Mesodermal cell (in vitro differentiated cells): ENCODE measurements at regions not wholly inside any gene's neighbourhood (a gene's known extent, or its start where the extent isn't known, plus 50 kb on each side); places are given as distances from the start of the nearest gene placed in this dataset.

ENCODE experiments used
- H3K27ac ChIP-seq: 2 replicates; pipeline ENCODE4 v1.7.0; 2013; ENCODE audit warnings: mild to moderate bottlenecking, low read depth, low read length, moderate library complexity; ENCODE audit not compliant: severe bottlenecking
- H3K36me3 ChIP-seq: 2 replicates; pipeline ENCODE4 v1.7.1; 2013; ENCODE audit warnings: mild to moderate bottlenecking, low read length, moderate library complexity; ENCODE audit not compliant: control insufficient read depth, insufficient read depth
- H3K4me1 ChIP-seq: one replicate; pipeline ENCODE4 v1.7.1; 2013; ENCODE audit warnings: mild to moderate bottlenecking, low read length; ENCODE audit not compliant: insufficient read depth, control insufficient read depth, poor library complexity, severe bottlenecking
- H3K4me3 ChIP-seq: 2 replicates; pipeline ENCODE4 v1.7.0; 2013; ENCODE audit warnings: low read length, control low read depth, mild to moderate bottlenecking; ENCODE audit not compliant: insufficient read depth, poor library complexity, severe bottlenecking; ENCODE audit errors: extremely low read depth
- H3K9me3 ChIP-seq: 2 replicates; pipeline ENCODE4 v1.7.1; 2013; ENCODE audit warnings: mild to moderate bottlenecking, low read length, moderate library complexity; ENCODE audit not compliant: control insufficient read depth
- WGBS, 2 experiments: methylation state at CpG; one replicate each; pipeline ENCODE4 v1.1.5; 2013; ENCODE audit warnings: missing lambda C conversion rate in 2 of 2; ENCODE audit not compliant: insufficient coverage in 2 of 2; 5-methylcytosine and 5-hydroxymethylcytosine counted together

- Histone ChIP-seq H3K4me3 (no peak overlapping the region), H3K4me1 (no peaks in the 10 kb centered on the region), H3K9me3 (peaks cover 4% of the 10 kb centered on the region), H3K27ac (no peak overlapping the region), H3K36me3 (no peaks in the 10 kb centered on the region)
- WGBS, 2 experiments: no CpG with 5 or more reads among the region's 4 CpGs
These were observed 972.6 kb downstream of the KCNMA1 start for GRCh38 chr10:76665029-76665428.

- Histone ChIP-seq H3K4me1 (no peaks in the 10 kb centered on the region), H3K27ac (no peak overlapping the region), H3K4me3 (no peak overlapping the region), H3K9me3 (no peaks in the 10 kb centered on the region), H3K36me3 (no peaks in the 10 kb centered on the region)
These were observed 980.1 kb downstream of the KCNMA1 start for GRCh38 chr10:76657337-76658012.

- Histone ChIP-seq H3K9me3 (no peaks in the 10 kb centered on the region), H3K36me3 (no peaks in the 10 kb centered on the region), H3K27ac (no peak overlapping the region), H3K4me1 (peaks cover 5% of the 10 kb centered on the region), H3K4me3 (no peak overlapping the region)
- WGBS, 2 experiments: 90 to 91% methylated on average over 2 of the region's 4 CpGs
These were observed 986.5 kb downstream of the KCNMA1 start for GRCh38 chr10:76651154-76651553.

- Histone ChIP-seq H3K4me1 (peaks cover 5% of the 10 kb centered on the region), H3K4me3 (no peak overlapping the region), H3K36me3 (no peaks in the 10 kb centered on the region), H3K27ac (no peak overlapping the region), H3K9me3 (no peaks in the 10 kb centered on the region)
- 60% methylated on average over 1 of the region's 3 CpGs; no CpG with 5 or more reads in 1 of the 2 experiments for WGBS, 2 experiments
These were observed 987.9 kb downstream of the KCNMA1 start for GRCh38 chr10:76649723-76650127.

- H3K9me3 ChIP-seq: no peaks in the 10 kb centered on the region
- 85 to 88% methylated on average over 2 to 3 of the region's 3 CpGs for WGBS, 2 experiments
- H3K36me3 ChIP-seq: no peaks in the 10 kb centered on the region
- H3K4me3 ChIP-seq: no peak overlapping the region
- H3K27ac ChIP-seq: no peak overlapping the region
- peaks cover 5% of the 10 kb centered on the region for H3K4me1 ChIP-seq
These were observed 988.4 kb downstream of the KCNMA1 start for GRCh38 chr10:76649254-76649653.

- Histone ChIP-seq H3K27ac (no peak overlapping the region), H3K36me3 (no peaks in the 10 kb centered on the region), H3K9me3 (no peaks in the 10 kb centered on the region), H3K4me3 (no peak overlapping the region), H3K4me1 (peaks cover 5% of the 10 kb centered on the region)
- WGBS, 2 experiments: 80 to 100% methylated on average over 1 of the region's 2 CpGs
These were observed 990.3 kb downstream of the KCNMA1 start for GRCh38 chr10:76647301-76647700.

GRCh38 chr10:76645341-76645740, 992.3 kb downstream of the KCNMA1 start:
- no peak overlapping the region for H3K4me3 ChIP-seq
- H3K4me1 ChIP-seq: peaks cover 5% of the 10 kb centered on the region
- no peaks in the 10 kb centered on the region for H3K9me3 ChIP-seq
- H3K36me3 ChIP-seq: no peaks in the 10 kb centered on the region
- H3K27ac ChIP-seq: no peak overlapping the region
- 100% methylated on average over 1 of the region's 3 CpGs for WGBS, 2 experiments

GRCh38 chr10:76644476-76644875, 993.1 kb downstream of the KCNMA1 start:
- H3K4me1 ChIP-seq: no peaks in the 10 kb centered on the region
- WGBS, 2 experiments: 89 to 100% methylated on average over 2 of the region's 2 CpGs
- no peak overlapping the region for H3K27ac ChIP-seq
- H3K36me3 ChIP-seq: no peaks in the 10 kb centered on the region
- H3K9me3 ChIP-seq: no peaks in the 10 kb centered on the region
- no peak overlapping the region for H3K4me3 ChIP-seq

- no peak overlapping the region for H3K4me3 ChIP-seq
- H3K27ac ChIP-seq: no peak overlapping the region
- H3K36me3 ChIP-seq: no peaks in the 10 kb centered on the region
- no peaks in the 10 kb centered on the region for H3K9me3 ChIP-seq
- H3K4me1 ChIP-seq: no peaks in the 10 kb centered on the region
- WGBS, 2 experiments: 96 to 98% methylated on average over 4 of the region's 4 CpGs
These were observed 994.1 kb downstream of the KCNMA1 start for GRCh38 chr10:76643511-76643911.

GRCh38 chr10:76642358-76642757, 995.2 kb downstream of the KCNMA1 start:
- Histone ChIP-seq H3K36me3 (no peaks in the 10 kb centered on the region), H3K9me3 (no peaks in the 10 kb centered on the region), H3K4me1 (no peaks in the 10 kb centered on the region), H3K27ac (no peak overlapping the region), H3K4me3 (no peak overlapping the region)
- 67% methylated on average over 1 of the region's 1 CpG; no CpG with 5 or more reads in 1 of the 2 experiments for WGBS, 2 experiments

- no peak overlapping the region for H3K4me3 ChIP-seq
- H3K9me3 ChIP-seq: no peaks in the 10 kb centered on the region
- H3K4me1 ChIP-seq: no peaks in the 10 kb centered on the region
These were observed 996.4 kb downstream of the KCNMA1 start for GRCh38 chr10:76641215-76641614.

More at GRCh38 chr10:76641215-76641614, 996.4 kb downstream of the KCNMA1 start:
- Histone ChIP-seq H3K27ac (no peak overlapping the region), H3K36me3 (no peaks in the 10 kb centered on the region)
